ENCODE measurements at regions not wholly inside any gene's neighbourhood (a gene's known extent, or its start where the extent isn't known, plus 50 kb on each side); places are given as distances from the start of the nearest gene placed in this dataset.
"Not testable (repeated sequence)": the region's sequence is repeated elsewhere in the genome, so short reads cannot be mapped to it uniquely, and the experiment has no call there.

- DNase-seq (no peak), ATAC-seq (no peak)
- no peak overlapping the region for H3K4me3 ChIP-seq
- H3K4me1 ChIP-seq = peaks cover 11% of the 10 kb centered on the region
- no peak overlapping the region for H3K27ac ChIP-seq
- no peaks in the 10 kb centered on the region for H3K9me3 ChIP-seq
- H3K36me3 ChIP-seq = no peaks in the 10 kb centered on the region
- intact Hi-C loops (cut with DNase I) = no loop called here
- no peak for TF ChIP-seq CTCF (IDR thresholded peaks at IDR 0.05)
- peaks cover 5% of the 10 kb centered on the region for H3K27me3 ChIP-seq
Measured at GRCh38 chr1:25011275-25011674, 81.2 kb upstream of the RUNX3 start.

- Histone ChIP-seq H3K27me3 (peaks cover 8% of the 10 kb centered on the region), H3K9me3 (no peaks in the 10 kb centered on the region), H3K27ac (no peak overlapping the region), H3K4me1 (peaks cover 11% of the 10 kb centered on the region), H3K36me3 (no peaks in the 10 kb centered on the region), H3K4me3 (no peak overlapping the region)
- intact Hi-C loops (cut with DNase I) = no loop called here
- no peak for TF ChIP-seq CTCF (IDR thresholded peaks at IDR 0.05)
- DNase-seq (no peak), ATAC-seq (peak; percentile 35)
Measured at GRCh38 chr1:25009671-25010262, 79.7 kb upstream of the RUNX3 start.

GRCh38 chr1:25008192-25008485 lies 78.1 kb upstream of the RUNX3 start:
- H3K4me3 ChIP-seq = no peak overlapping the region
- peaks cover 11% of the 10 kb centered on the region for H3K4me1 ChIP-seq
- peaks cover 8% of the 10 kb centered on the region for H3K27me3 ChIP-seq
- ATAC-seq (no peak), DNase-seq (no peak)
- no peaks in the 10 kb centered on the region for H3K9me3 ChIP-seq
- H3K27ac ChIP-seq = no peak overlapping the region
- intact Hi-C loops (cut with DNase I) = no loop called here
- no peaks in the 10 kb centered on the region for H3K36me3 ChIP-seq
- no peak for TF ChIP-seq CTCF (IDR thresholded peaks at IDR 0.05)

GRCh38 chr1:25007390-25008191 lies 77.5 kb upstream of the RUNX3 start:
- intact Hi-C loops (cut with DNase I); H3K4me3 ChIP-seq; H3K27ac ChIP-seq; H3K27me3 ChIP-seq; DNase-seq; H3K9me3 ChIP-seq; H3K36me3 ChIP-seq: not testable (repeated sequence)
- peak; percentile 37 for ATAC-seq
- peaks cover 11% of the 10 kb centered on the region for H3K4me1 ChIP-seq

GRCh38 chr1:25006770-25007169 lies 76.7 kb upstream of the RUNX3 start:
- Histone ChIP-seq H3K36me3 (no peaks in the 10 kb centered on the region), H3K27ac (no peak overlapping the region), H3K27me3 (peaks cover 8% of the 10 kb centered on the region), H3K4me1 (peaks cover 11% of the 10 kb centered on the region), H3K4me3 (no peak overlapping the region), H3K9me3 (no peaks in the 10 kb centered on the region)
- no peak for ATAC-seq
- DNase-seq = no peak
- no peak for TF ChIP-seq CTCF (IDR thresholded peaks at IDR 0.05)
- intact Hi-C loops (cut with DNase I) = no loop called here

- intact Hi-C loops (cut with DNase I) = no loop called here
- H3K27me3 ChIP-seq = peaks cover 8% of the 10 kb centered on the region
- no peak overlapping the region for H3K4me3 ChIP-seq
- no peak for ATAC-seq
- no peak for DNase-seq
- no peaks in the 10 kb centered on the region for H3K36me3 ChIP-seq
- H3K27ac ChIP-seq = no peak overlapping the region
- no peak for TF ChIP-seq CTCF (IDR thresholded peaks at IDR 0.05)
- peaks cover 11% of the 10 kb centered on the region for H3K4me1 ChIP-seq
- no peaks in the 10 kb centered on the region for H3K9me3 ChIP-seq
Measured at GRCh38 chr1:25004355-25004754, 74.3 kb upstream of the RUNX3 start.

Data from upper lobe of right lung (tissue), 1 donor.